GM12878 (cell line): ENCODE measurements at regions not wholly inside any gene's neighbourhood (a gene's known extent, or its start where the extent isn't known, plus 50 kb on each side); places are given as distances from the start of the nearest gene placed in this dataset.

Experiments used
- BRCA1 ChIP-seq: IDR thresholded peaks from 2 replicates; pipeline ENCODE4 v1.6.1; 2011; ENCODE audit warnings: low read depth, low read length, improper control_type of control experiment
- CHD1 ChIP-seq: IDR thresholded peaks from 2 replicates; pipeline ENCODE4 v1.6.1; 2012; ENCODE audit warnings: low read depth, low read length, improper control_type of control experiment
- HCFC1 ChIP-seq: fragments of 150-350 bp; IDR thresholded peaks from 2 replicates; pipeline ENCODE4 v1.6.1; 2014; ENCODE audit warnings: low read length
- PBX3 ChIP-seq: IDR thresholded peaks from 2 replicates; pipeline ENCODE4 v1.6.1; 2011; ENCODE audit warnings: mild to moderate bottlenecking, low read depth, low read length, moderate library complexity; ENCODE audit not compliant: insufficient replicate concordance
- SMAD1 ChIP-seq: fragments of 450-650 bp; IDR thresholded peaks from 2 replicates; pipeline ENCODE4 v1.6.1; 2018; ENCODE audit warnings: mild to moderate bottlenecking, low read depth; ENCODE audit not compliant: partially characterized antibody
- YBX1 ChIP-seq: fragments of 450-650 bp; IDR thresholded peaks from 2 replicates; pipeline ENCODE4 v1.6.1; 2016; ENCODE audit warnings: antibody characterized with exemption
- TF ChIP-seq, protein P1 (sequence below): IDR thresholded peaks from 2 replicates; pipeline ENCODE4 v1.6.1; 2012; ENCODE audit warnings: low read length, inconsistent platforms
- TF ChIP-seq, protein P2 (sequence below): fragments of 450-650 bp; IDR thresholded peaks from 2 replicates; pipeline ENCODE4 v1.6.1; 2018; ENCODE audit warnings: mild to moderate bottlenecking, low read depth, moderate library complexity; ENCODE audit not compliant: partially characterized antibody
- TF ChIP-seq, protein P3 (sequence below): fragments of 450-650 bp; IDR thresholded peaks from 2 replicates; pipeline ENCODE4 v1.6.1; 2017; ENCODE audit warnings: borderline replicate concordance

GRCh38 chr5:56549096-56549886 lies 266.1 kb upstream of the MAP3K1 start (continued):
- TF ChIP-seq CHD1 (no peak), SMAD1 (no peak), BRCA1 (no peak), YBX1 (no peak), PBX3 (no peak), HCFC1 (no peak)
- TF ChIP-seq, protein P1, sequence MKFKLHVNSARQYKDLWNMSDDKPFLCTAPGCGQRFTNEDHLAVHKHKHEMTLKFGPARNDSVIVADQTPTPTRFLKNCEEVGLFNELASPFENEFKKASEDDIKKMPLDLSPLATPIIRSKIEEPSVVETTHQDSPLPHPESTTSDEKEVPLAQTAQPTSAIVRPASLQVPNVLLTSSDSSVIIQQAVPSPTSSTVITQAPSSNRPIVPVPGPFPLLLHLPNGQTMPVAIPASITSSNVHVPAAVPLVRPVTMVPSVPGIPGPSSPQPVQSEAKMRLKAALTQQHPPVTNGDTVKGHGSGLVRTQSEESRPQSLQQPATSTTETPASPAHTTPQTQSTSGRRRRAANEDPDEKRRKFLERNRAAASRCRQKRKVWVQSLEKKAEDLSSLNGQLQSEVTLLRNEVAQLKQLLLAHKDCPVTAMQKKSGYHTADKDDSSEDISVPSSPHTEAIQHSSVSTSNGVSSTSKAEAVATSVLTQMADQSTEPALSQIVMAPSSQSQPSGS, result no peak
- TF ChIP-seq, protein P2, sequence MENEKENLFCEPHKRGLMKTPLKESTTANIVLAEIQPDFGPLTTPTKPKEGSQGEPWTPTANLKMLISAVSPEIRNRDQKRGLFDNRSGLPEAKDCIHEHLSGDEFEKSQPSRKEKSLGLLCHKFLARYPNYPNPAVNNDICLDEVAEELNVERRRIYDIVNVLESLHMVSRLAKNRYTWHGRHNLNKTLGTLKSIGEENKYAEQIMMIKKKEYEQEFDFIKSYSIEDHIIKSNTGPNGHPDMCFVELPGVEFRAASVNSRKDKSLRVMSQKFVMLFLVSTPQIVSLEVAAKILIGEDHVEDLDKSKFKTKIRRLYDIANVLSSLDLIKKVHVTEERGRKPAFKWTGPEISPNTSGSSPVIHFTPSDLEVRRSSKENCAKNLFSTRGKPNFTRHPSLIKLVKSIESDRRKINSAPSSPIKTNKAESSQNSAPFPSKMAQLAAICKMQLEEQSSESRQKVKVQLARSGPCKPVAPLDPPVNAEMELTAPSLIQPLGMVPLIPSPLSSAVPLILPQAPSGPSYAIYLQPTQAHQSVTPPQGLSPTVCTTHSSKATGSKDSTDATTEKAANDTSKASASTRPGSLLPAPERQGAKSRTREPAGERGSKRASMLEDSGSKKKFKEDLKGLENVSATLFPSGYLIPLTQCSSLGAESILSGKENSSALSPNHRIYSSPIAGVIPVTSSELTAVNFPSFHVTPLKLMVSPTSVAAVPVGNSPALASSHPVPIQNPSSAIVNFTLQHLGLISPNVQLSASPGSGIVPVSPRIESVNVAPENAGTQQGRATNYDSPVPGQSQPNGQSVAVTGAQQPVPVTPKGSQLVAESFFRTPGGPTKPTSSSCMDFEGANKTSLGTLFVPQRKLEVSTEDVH, result no peak
- TF ChIP-seq, protein P3, sequence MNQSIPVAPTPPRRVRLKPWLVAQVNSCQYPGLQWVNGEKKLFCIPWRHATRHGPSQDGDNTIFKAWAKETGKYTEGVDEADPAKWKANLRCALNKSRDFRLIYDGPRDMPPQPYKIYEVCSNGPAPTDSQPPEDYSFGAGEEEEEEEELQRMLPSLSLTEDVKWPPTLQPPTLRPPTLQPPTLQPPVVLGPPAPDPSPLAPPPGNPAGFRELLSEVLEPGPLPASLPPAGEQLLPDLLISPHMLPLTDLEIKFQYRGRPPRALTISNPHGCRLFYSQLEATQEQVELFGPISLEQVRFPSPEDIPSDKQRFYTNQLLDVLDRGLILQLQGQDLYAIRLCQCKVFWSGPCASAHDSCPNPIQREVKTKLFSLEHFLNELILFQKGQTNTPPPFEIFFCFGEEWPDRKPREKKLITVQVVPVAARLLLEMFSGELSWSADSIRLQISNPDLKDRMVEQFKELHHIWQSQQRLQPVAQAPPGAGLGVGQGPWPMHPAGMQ, result no peak
- TF ChIP-seq, all 136 proteins: peak for 0
